ENCODE measurements at regions not wholly inside any gene's neighbourhood (a gene's known extent, or its start where the extent isn't known, plus 50 kb on each side); places are given as distances from the start of the nearest gene placed in this dataset.

GRCh38 chr6:148155293-148155692 is 187.3 kb upstream of the SASH1 start:
- Histone ChIP-seq H3K9me3 (ENCODE audit: control insufficient read depth, low read length) (no peaks in the 10 kb centered on the region), H3K36me3 (ENCODE audit: control insufficient read depth, insufficient read depth, low read length) (no peaks in the 10 kb centered on the region), H3K9ac (ENCODE audit: extremely low read depth, low read length, poor library complexity, severe bottlenecking) (no peak overlapping the region), H3K4me1 (ENCODE audit: control insufficient read depth, insufficient read depth, low read length) (no peaks in the 10 kb centered on the region), H3K4me3 (ENCODE audit: low read length) (no peak overlapping the region), H3K27ac (ENCODE audit: low read depth, low read length) (no peak overlapping the region), H3K27me3 (ENCODE audit: control insufficient read depth, insufficient read depth, low read length, poor library complexity, severe bottlenecking) (no peaks in the 10 kb centered on the region)
- Mint-ChIP-seq H3K27ac (no peak overlapping the region), H3K4me3 (no peak overlapping the region), H3K4me1 (peaks cover 9% of the 10 kb centered on the region), H3K9me3 (peaks cover 2% of the 10 kb centered on the region), H3K27me3 (ENCODE audit: insufficient read depth) (no peaks in the 10 kb centered on the region), H3K36me3 (ENCODE audit: low read depth) (no peaks in the 10 kb centered on the region)
- DNase-seq: no peak
- WGBS, 2 experiments (ENCODE audit: insufficient coverage in 1 of 2, insufficient read length in 1 of 2): 91 to 100% methylated on average over 6 of the region's 6 CpGs
- no peak for TF ChIP-seq CTCF (conservative IDR thresholded peaks at IDR 0.05)

- H3K27ac Mint-ChIP-seq: no peak overlapping the region
- no peak overlapping the region for H3K4me3 ChIP-seq (ENCODE audit: low read length)
- no peaks in the 10 kb centered on the region for H3K4me1 ChIP-seq (ENCODE audit: control insufficient read depth, insufficient read depth, low read length)
- no peaks in the 10 kb centered on the region for H3K9me3 ChIP-seq (ENCODE audit: control insufficient read depth, low read length)
- H3K27me3 Mint-ChIP-seq (ENCODE audit: insufficient read depth): no peaks in the 10 kb centered on the region
- H3K9ac ChIP-seq (ENCODE audit: extremely low read depth, low read length, poor library complexity, severe bottlenecking): no peak overlapping the region
- H3K27me3 ChIP-seq (ENCODE audit: control insufficient read depth, insufficient read depth, low read length, poor library complexity, severe bottlenecking): no peaks in the 10 kb centered on the region
- no peak for DNase-seq
- TF ChIP-seq CTCF (conservative IDR thresholded peaks at IDR 0.05): no peak
- no peak overlapping the region for H3K27ac ChIP-seq (ENCODE audit: low read depth, low read length)
- H3K36me3 Mint-ChIP-seq (ENCODE audit: low read depth): no peaks in the 10 kb centered on the region
- 94 to 95% methylated on average over 4 of the region's 4 CpGs for WGBS, 2 experiments (ENCODE audit: insufficient coverage in 1 of 2, insufficient read length in 1 of 2)
- no peak overlapping the region for H3K4me3 Mint-ChIP-seq
- H3K9me3 Mint-ChIP-seq: peaks cover 2% of the 10 kb centered on the region
- H3K36me3 ChIP-seq (ENCODE audit: control insufficient read depth, insufficient read depth, low read length): no peaks in the 10 kb centered on the region
- H3K4me1 Mint-ChIP-seq: peaks cover 9% of the 10 kb centered on the region
Measured at GRCh38 chr6:148157841-148158240, 184.8 kb upstream of the SASH1 start.

GRCh38 chr6:148164645-148165044 is 178.0 kb upstream of the SASH1 start:
- Histone ChIP-seq H3K9me3 (ENCODE audit: control insufficient read depth, low read length) (no peaks in the 10 kb centered on the region), H3K4me1 (ENCODE audit: control insufficient read depth, insufficient read depth, low read length) (peaks cover 2% of the 10 kb centered on the region), H3K36me3 (ENCODE audit: control insufficient read depth, insufficient read depth, low read length) (no peaks in the 10 kb centered on the region), H3K27me3 (ENCODE audit: control insufficient read depth, insufficient read depth, low read length, poor library complexity, severe bottlenecking) (no peaks in the 10 kb centered on the region), H3K27ac (ENCODE audit: low read depth, low read length) (no peak overlapping the region), H3K4me3 (ENCODE audit: low read length) (no peak overlapping the region), H3K9ac (ENCODE audit: extremely low read depth, low read length, poor library complexity, severe bottlenecking) (no peak overlapping the region)
- no peak overlapping the region for H3K27ac Mint-ChIP-seq
- no peaks in the 10 kb centered on the region for H3K36me3 Mint-ChIP-seq (ENCODE audit: low read depth)
- no peaks in the 10 kb centered on the region for H3K27me3 Mint-ChIP-seq (ENCODE audit: insufficient read depth)
- 88 to 92% methylated on average over 2 to 4 of the region's 4 CpGs for WGBS, 2 experiments (ENCODE audit: insufficient coverage in 1 of 2, insufficient read length in 1 of 2)
- no peaks in the 10 kb centered on the region for H3K4me1 Mint-ChIP-seq
- H3K4me3 Mint-ChIP-seq: no peak overlapping the region
- TF ChIP-seq CTCF (conservative IDR thresholded peaks at IDR 0.05): no peak
- no peaks in the 10 kb centered on the region for H3K9me3 Mint-ChIP-seq
- no peak for DNase-seq

Data from endodermal cell (in vitro differentiated cells).